Endothelial cell of umbilical vein (primary cell): ENCODE measurements at regions not wholly inside any gene's neighbourhood (a gene's known extent, or its start where the extent isn't known, plus 50 kb on each side); places are given as distances from the start of the nearest gene placed in this dataset.
"Not testable (repeated sequence)": the region's sequence is repeated elsewhere in the genome, so short reads cannot be mapped to it uniquely, and the experiment has no call there.

Experiments
- BruUV-seq: library from RNA; stranded (reverse); fragments of 400-500 nt; replicated peaks from 2 replicates; lab custom pipeline; 2021; lab: Mats Ljungman, UMichigan
- CTCF ChIA-PET: fragments of 300-600, 350-600 bp; sonication (Branson Sonifier 250); formaldehyde crosslinking; loops from one replicate; lab custom pipeline; 2021; ENCODE audit warnings: antibody characterized with exemption, inconsistent platforms; lab: Charles Lee
- POLR2A ChIA-PET: fragments of 300-600, 350-600 bp; sonication (Branson Sonifier 250); formaldehyde crosslinking; loops from one replicate; lab custom pipeline; 2021; ENCODE audit warnings: antibody characterized with exemption, inconsistent platforms; lab: Charles Lee
- DNase-seq: peaks from one replicate; pipeline ENCODE4 v3.0.0-alpha.2; 2011; ENCODE audit warnings: low read depth, low spot score
- FAIRE-seq: peaks from 2 replicates; lab custom pipeline; 2011; peaks lifted over from hg19 to GRCh38; lab: Jason Lieb, UNC
- H2AFZ ChIP-seq: 2 replicates; pipeline ENCODE4 v1.6.0; 2012; ENCODE audit warnings: low read depth, low read length, control low read depth, inconsistent platforms
- H3K27ac ChIP-seq: 2 replicates; pipeline ENCODE4 v1.5.1; 2011; ENCODE audit warnings: low read depth, mild to moderate bottlenecking, control low read depth, low read length, moderate library complexity; ENCODE audit not compliant: insufficient read depth
- H3K27me3 ChIP-seq, 2 experiments: 2 replicates each; pipeline versions ENCODE4 v1.6.0 to v1.6.1; 2011; ENCODE audit warnings: low read length in 2 of 2, mixed read lengths in 1 of 2; ENCODE audit not compliant: control insufficient read depth in 2 of 2, insufficient read depth in 2 of 2
- H3K36me3 ChIP-seq, 2 experiments: 2 replicates in 1 of 2; 3 replicates in 1 of 2; pipeline ENCODE4 v1.5.1; 2011; ENCODE audit warnings: low read length in 2 of 2, mild to moderate bottlenecking in 1 of 2, moderate library complexity in 1 of 2; ENCODE audit not compliant: control insufficient read depth in 2 of 2, insufficient read depth in 2 of 2; ENCODE audit errors: extremely low read depth in 1 of 2
- H3K4me1 ChIP-seq: 3 replicates; pipeline ENCODE4 v1.5.1; 2011; ENCODE audit warnings: mild to moderate bottlenecking, low read length; ENCODE audit not compliant: control insufficient read depth, insufficient read depth; ENCODE audit errors: extremely low read depth
- H3K4me2 ChIP-seq: 2 replicates; pipeline ENCODE4 v1.6.1; 2011; ENCODE audit warnings: low read length, control low read depth, mixed read lengths; ENCODE audit not compliant: insufficient read depth
- H3K4me3 ChIP-seq, 3 experiments: fragments of 200-600 bp in 1 of 3; sonication (generic), shearing (Covaris generic) in 1 of 3; replicated peaks in 1 of 3; 2 replicates each; pipeline ENCODE4 v1.5.1; 2011 to 2016; ENCODE audit warnings: control low read depth in 3 of 3, low read length in 3 of 3, mild to moderate bottlenecking in 2 of 3, inconsistent platforms in 1 of 3, low read depth in 1 of 3, moderate library complexity in 1 of 3; ENCODE audit not compliant: insufficient read depth in 1 of 3
- H3K79me2 ChIP-seq: 2 replicates; pipeline ENCODE4 v1.6.0; 2012; ENCODE audit warnings: low read length, inconsistent platforms; ENCODE audit not compliant: control insufficient read depth, insufficient read depth
- H3K9ac ChIP-seq: replicated peaks from 2 replicates; pipeline ENCODE3; 2011; ENCODE audit warnings: low read length, control low read depth; ENCODE audit not compliant: insufficient read depth; ENCODE audit errors: extremely low read depth
- H3K9me1 ChIP-seq: replicated peaks from 3 replicates; pipeline ENCODE4 v1.6.0; 2011; ENCODE audit warnings: mild to moderate bottlenecking, low read length; ENCODE audit not compliant: control insufficient read depth, insufficient read depth; ENCODE audit errors: extremely low read depth
- H3K9me3 ChIP-seq: replicated peaks from 2 replicates; pipeline ENCODE4 v1.5.1; 2012; ENCODE audit warnings: low read length, inconsistent platforms; ENCODE audit not compliant: control insufficient read depth, insufficient read depth
- H4K20me1 ChIP-seq: replicated peaks from 2 replicates; pipeline ENCODE3; 2011; ENCODE audit warnings: mild to moderate bottlenecking, low read length; ENCODE audit not compliant: control insufficient read depth, insufficient read depth; ENCODE audit errors: extremely low read depth
- CTCF ChIP-seq, 2 donors: IDR thresholded peaks; 1 replicate in 1 of 2; 2 replicates in 1 of 2; pipeline ENCODE4 v1.5.1; 2011; ENCODE audit warnings: low read length in 2 of 2, mild to moderate bottlenecking in 2 of 2, moderate library complexity in 2 of 2, control low read depth in 1 of 2, inconsistent platforms in 1 of 2, low read depth in 1 of 2; ENCODE audit not compliant: insufficient read depth in 1 of 2; ENCODE audit errors: extremely low read depth in 1 of 2
- EZH2 ChIP-seq: IDR thresholded peaks from 2 replicates; pipeline ENCODE4 v1.6.1; 2012; ENCODE audit warnings: borderline replicate concordance, low read depth, mild to moderate bottlenecking, moderate library complexity, low read length, inconsistent platforms; ENCODE audit not compliant: severe bottlenecking
- FOS ChIP-seq: IDR thresholded peaks from 2 replicates; pipeline ENCODE4 v1.6.1; 2011; ENCODE audit warnings: mild to moderate bottlenecking, low read length, moderate library complexity, borderline replicate concordance; ENCODE audit not compliant: insufficient read depth
- GATA2 ChIP-seq: IDR thresholded peaks from 2 replicates; pipeline ENCODE4 v1.7.0; 2011; ENCODE audit warnings: low read depth, mild to moderate bottlenecking, moderate library complexity, mixed read lengths, low read length; ENCODE audit not compliant: insufficient read length, insufficient read depth
- JUN ChIP-seq: IDR thresholded peaks from 2 replicates; pipeline ENCODE4 v1.6.1; 2011; ENCODE audit warnings: borderline replicate concordance, low read depth; ENCODE audit not compliant: insufficient read length, insufficient read depth
- MYC ChIP-seq: IDR thresholded peaks from one replicate; pipeline ENCODE4 v1.6.1; 2011; ENCODE audit warnings: mild to moderate bottlenecking, low read depth, low read length
- POLR2A ChIP-seq: IDR thresholded peaks from 2 replicates; pipeline ENCODE4 v1.6.1; 2012; ENCODE audit warnings: low read depth, mild to moderate bottlenecking, control low read depth, low read length
- POLR2AphosphoS5 ChIP-seq: IDR thresholded peaks from 2 replicates; pipeline ENCODE4 v1.6.1; 2012; ENCODE audit warnings: low read depth, mild to moderate bottlenecking, control low read depth, low read length, moderate library complexity; ENCODE audit not compliant: insufficient read depth
- dilution Hi-C: fragments of 300-500 bp; cut with MboI; formaldehyde crosslinking; loops from one replicate; pipeline ENCODE4 v1.15.0; 2019; ENCODE audit warnings: low sequenced_read_pairs; ENCODE audit not compliant: extremely low pct_ligation_motif_present
- intact Hi-C: fragments of 100-400 bp; cut with micrococcal nuclease; formaldehyde crosslinking; loops from one replicate; pipeline ENCODE4 v1.10.0; 2022

GRCh38 chr10:30691639-30692015, 62.1 kb upstream of the LYZL2 start:
- DNase-seq (no peak), FAIRE-seq (no peak)
- no peak overlapping the region for H3K4me2 ChIP-seq
- ChIA-PET POLR2A (no interaction called here), CTCF (no interaction called here)
- no TSS peak for BruUV-seq
- H3K27ac ChIP-seq = no peak overlapping the region
- no peak overlapping the region for H3K9ac ChIP-seq
- no peaks in the 10 kb centered on the region for H4K20me1 ChIP-seq
- H3K36me3 ChIP-seq = no peaks in the 10 kb centered on the region
- H3K79me2 ChIP-seq = no peaks in the 10 kb centered on the region
- dilution Hi-C loops = no loop called here
- intact Hi-C loops = no loop called here
- no peaks in the 10 kb centered on the region for H3K9me1 ChIP-seq
- H3K27me3 ChIP-seq = peaks cover 0 to 3% of the 10 kb centered on the region in 2 experiments
- no peak overlapping the region for H2AFZ ChIP-seq
- H3K9me3 ChIP-seq = no peaks in the 10 kb centered on the region
- H3K4me1 ChIP-seq = no peaks in the 10 kb centered on the region
- H3K4me3 ChIP-seq = no peak overlapping the region
- TF ChIP-seq GATA2 = no peak
- TF ChIP-seq EZH2 = no peak
- TF ChIP-seq FOS = no peak
- no peak for TF ChIP-seq CTCF (IDR thresholded peaks at IDR 0.05; ENCODE audit: extremely low read depth in 1 of 2, insufficient read depth in 1 of 2, low read depth in 1 of 2, low read length in 2 of 2)
- no peak for TF ChIP-seq POLR2AphosphoS5
- no peak for TF ChIP-seq JUN
- TF ChIP-seq MYC = no peak
- no peak for TF ChIP-seq POLR2A

GRCh38 chr10:30690948-30691638, 61.5 kb upstream of the LYZL2 start:
- H3K9ac ChIP-seq, BruUV-seq, H3K36me3 ChIP-seq, intact Hi-C loops, H3K4me2 ChIP-seq, H3K27me3 ChIP-seq, H2AFZ ChIP-seq, FAIRE-seq, dilution Hi-C loops, POLR2A ChIA-PET, H3K4me3 ChIP-seq, H3K79me2 ChIP-seq, H3K27ac ChIP-seq, CTCF ChIA-PET, H4K20me1 ChIP-seq, H3K4me1 ChIP-seq, DNase-seq, H3K9me3 ChIP-seq, H3K9me1 ChIP-seq: not testable (repeated sequence)
